ENCODE measurements at regions not wholly inside any gene's neighbourhood (a gene's known extent, or its start where the extent isn't known, plus 50 kb on each side); places are given as distances from the start of the nearest gene placed in this dataset.

DNA sequence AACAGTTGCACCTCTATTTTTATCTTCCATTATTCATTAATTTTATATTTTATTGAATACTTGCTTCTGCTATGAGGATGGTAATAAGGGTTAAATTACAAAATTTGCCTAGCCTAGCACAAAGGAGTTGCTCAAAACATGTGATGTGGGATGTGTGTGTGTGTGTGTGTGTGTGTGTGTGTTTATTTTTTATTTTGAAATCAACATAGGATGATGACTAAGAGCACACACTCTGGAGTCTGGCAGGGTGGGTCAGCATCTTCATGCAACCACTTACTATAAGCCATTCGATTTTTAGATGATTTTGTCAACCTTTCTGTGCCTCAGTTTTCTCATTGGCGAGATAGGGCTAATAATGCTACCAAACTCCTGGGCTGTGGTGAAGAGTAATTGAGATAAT is 57.7 kb upstream of the MAMDC2 start:
- TF ChIP-seq, protein P1, sequence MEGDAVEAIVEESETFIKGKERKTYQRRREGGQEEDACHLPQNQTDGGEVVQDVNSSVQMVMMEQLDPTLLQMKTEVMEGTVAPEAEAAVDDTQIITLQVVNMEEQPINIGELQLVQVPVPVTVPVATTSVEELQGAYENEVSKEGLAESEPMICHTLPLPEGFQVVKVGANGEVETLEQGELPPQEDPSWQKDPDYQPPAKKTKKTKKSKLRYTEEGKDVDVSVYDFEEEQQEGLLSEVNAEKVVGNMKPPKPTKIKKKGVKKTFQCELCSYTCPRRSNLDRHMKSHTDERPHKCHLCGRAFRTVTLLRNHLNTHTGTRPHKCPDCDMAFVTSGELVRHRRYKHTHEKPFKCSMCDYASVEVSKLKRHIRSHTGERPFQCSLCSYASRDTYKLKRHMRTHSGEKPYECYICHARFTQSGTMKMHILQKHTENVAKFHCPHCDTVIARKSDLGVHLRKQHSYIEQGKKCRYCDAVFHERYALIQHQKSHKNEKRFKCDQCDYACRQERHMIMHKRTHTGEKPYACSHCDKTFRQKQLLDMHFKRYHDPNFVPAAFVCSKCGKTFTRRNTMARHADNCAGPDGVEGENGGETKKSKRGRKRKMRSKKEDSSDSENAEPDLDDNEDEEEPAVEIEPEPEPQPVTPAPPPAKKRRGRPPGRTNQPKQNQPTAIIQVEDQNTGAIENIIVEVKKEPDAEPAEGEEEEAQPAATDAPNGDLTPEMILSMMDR (IDR thresholded peaks at IDR 0.05), result no peak
- TF ChIP-seq EZH2 (IDR thresholded peaks at IDR 0.05; ENCODE audit: borderline replicate concordance, insufficient read depth, low read depth, low read length, poor library complexity, severe bottlenecking), result no peak

Data from B cell (primary cell).